Middle frontal gyrus (tissue), 1 donor: ENCODE measurements at regions not wholly inside any gene's neighbourhood (a gene's known extent, or its start where the extent isn't known, plus 50 kb on each side); places are given as distances from the start of the nearest gene placed in this dataset.

Source experiments
- DNase-seq: peaks from one replicate; pipeline ENCODE4 v3.0.0-alpha.2; 2015; ENCODE audit warnings: low spot score; ENCODE audit errors: extremely low spot score

GRCh38 chr3:72011485-72011884 is 226.5 kb upstream of the PROK2 start:
- no peak for DNase-seq

- DNase-seq: no peak
Observed at GRCh38 chr3:72009851-72010443, 225.0 kb upstream of the PROK2 start.

GRCh38 chr3:72008226-72008996 is 223.5 kb upstream of the PROK2 start:
- no peak for DNase-seq

- no peak for DNase-seq
Observed at GRCh38 chr3:72006631-72007556, 221.9 kb upstream of the PROK2 start.

- DNase-seq: no peak
Observed at GRCh38 chr3:72004749-72005292, 219.9 kb upstream of the PROK2 start.

- no peak for DNase-seq
Observed at GRCh38 chr3:72003936-72004335, 219.0 kb upstream of the PROK2 start.

GRCh38 chr3:72001758-72002157 is 216.8 kb upstream of the PROK2 start:
- no peak for DNase-seq

- no peak for DNase-seq
Observed at GRCh38 chr3:71998995-71999673, 214.2 kb upstream of the PROK2 start.

GRCh38 chr3:71997066-71997653 is 212.2 kb upstream of the PROK2 start:
- DNase-seq: no peak

GRCh38 chr3:71994906-71995305 is 210.0 kb upstream of the PROK2 start:
- no peak for DNase-seq

GRCh38 chr3:71994203-71994602 is 209.3 kb upstream of the PROK2 start:
- DNase-seq: no peak

- no peak for DNase-seq
Observed at GRCh38 chr3:71991681-71992080, 206.7 kb upstream of the PROK2 start.

GRCh38 chr3:71991046-71991445 is 206.1 kb upstream of the PROK2 start:
- DNase-seq: no peak

GRCh38 chr3:71990545-71990944 is 205.6 kb upstream of the PROK2 start:
- DNase-seq: no peak

GRCh38 chr3:71989165-71989564 is 204.2 kb upstream of the PROK2 start:
- no peak for DNase-seq

- no peak for DNase-seq
Observed at GRCh38 chr3:71987828-71988227, 202.9 kb upstream of the PROK2 start.

GRCh38 chr3:71987089-71987735 is 202.3 kb upstream of the PROK2 start:
- DNase-seq: no peak

- no peak for DNase-seq
Observed at GRCh38 chr3:71986606-71987005, 201.7 kb upstream of the PROK2 start.

GRCh38 chr3:71984843-71985613 is 200.1 kb upstream of the PROK2 start:
- DNase-seq: no peak

GRCh38 chr3:71983694-71984093 is 198.7 kb upstream of the PROK2 start:
- DNase-seq: no peak
